ENCODE measurements at regions not wholly inside any gene's neighbourhood (a gene's known extent, or its start where the extent isn't known, plus 50 kb on each side); places are given as distances from the start of the nearest gene placed in this dataset.

- TF ChIP-seq, protein P1, sequence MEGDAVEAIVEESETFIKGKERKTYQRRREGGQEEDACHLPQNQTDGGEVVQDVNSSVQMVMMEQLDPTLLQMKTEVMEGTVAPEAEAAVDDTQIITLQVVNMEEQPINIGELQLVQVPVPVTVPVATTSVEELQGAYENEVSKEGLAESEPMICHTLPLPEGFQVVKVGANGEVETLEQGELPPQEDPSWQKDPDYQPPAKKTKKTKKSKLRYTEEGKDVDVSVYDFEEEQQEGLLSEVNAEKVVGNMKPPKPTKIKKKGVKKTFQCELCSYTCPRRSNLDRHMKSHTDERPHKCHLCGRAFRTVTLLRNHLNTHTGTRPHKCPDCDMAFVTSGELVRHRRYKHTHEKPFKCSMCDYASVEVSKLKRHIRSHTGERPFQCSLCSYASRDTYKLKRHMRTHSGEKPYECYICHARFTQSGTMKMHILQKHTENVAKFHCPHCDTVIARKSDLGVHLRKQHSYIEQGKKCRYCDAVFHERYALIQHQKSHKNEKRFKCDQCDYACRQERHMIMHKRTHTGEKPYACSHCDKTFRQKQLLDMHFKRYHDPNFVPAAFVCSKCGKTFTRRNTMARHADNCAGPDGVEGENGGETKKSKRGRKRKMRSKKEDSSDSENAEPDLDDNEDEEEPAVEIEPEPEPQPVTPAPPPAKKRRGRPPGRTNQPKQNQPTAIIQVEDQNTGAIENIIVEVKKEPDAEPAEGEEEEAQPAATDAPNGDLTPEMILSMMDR (IDR thresholded peaks at IDR 0.05) = no peak
- TF ChIP-seq EP300 (IDR thresholded peaks at IDR 0.05) = no peak
These were observed 1578.8 kb upstream of the RAG2 start for GRCh38 chr11:38176686-38177322.

Data from ovary (tissue), 3 donors.